HG03139 (cell line): ENCODE measurements at regions not wholly inside any gene's neighbourhood (a gene's known extent, or its start where the extent isn't known, plus 50 kb on each side); places are given as distances from the start of the nearest gene placed in this dataset.

Experiments
- ATAC-seq: cut with Tn5 transposase; IDR thresholded peaks from one replicate; pipeline ENCODE4 v1.9.1; 2021; ENCODE audit not compliant: unreplicated experiment

DNA sequence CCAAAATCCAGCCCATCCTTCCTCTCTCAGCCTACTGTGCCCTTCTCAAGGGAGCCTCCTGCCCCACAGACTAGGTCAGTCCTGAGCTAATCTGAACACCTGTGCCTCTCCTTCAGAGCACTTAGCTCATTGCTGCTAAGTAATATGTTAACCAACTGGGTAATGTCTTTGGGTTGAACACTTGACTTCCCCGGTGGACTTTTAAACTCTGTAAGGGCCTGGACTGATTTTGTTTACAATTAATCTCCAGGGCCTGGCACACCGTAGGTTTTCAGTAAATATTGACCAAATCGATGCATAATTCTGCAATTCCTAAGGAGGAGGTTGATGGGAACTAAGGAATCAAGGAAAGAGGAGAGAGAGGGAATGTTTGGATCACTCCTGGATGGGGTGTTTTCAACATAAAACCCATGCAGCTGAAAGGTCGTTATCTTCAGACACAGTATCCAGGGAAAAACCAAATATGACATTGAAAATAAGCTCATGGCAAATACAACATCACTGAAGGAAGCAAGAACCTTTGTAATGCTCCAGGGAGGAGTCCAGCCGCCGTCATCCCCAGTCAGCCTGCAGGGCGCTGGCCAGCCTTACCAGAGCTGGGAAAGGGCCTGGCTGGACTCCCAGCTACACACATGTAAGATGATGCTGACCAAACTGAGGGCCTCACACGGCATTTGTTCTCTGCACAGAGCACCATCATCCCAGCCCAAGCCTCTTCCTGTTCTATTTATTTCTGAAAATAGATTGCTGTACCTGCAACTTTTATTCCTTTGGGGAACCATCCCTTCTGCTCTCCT, 166.3 kb downstream of the C5orf15 start:
- ATAC-seq, result no peak

DNA sequence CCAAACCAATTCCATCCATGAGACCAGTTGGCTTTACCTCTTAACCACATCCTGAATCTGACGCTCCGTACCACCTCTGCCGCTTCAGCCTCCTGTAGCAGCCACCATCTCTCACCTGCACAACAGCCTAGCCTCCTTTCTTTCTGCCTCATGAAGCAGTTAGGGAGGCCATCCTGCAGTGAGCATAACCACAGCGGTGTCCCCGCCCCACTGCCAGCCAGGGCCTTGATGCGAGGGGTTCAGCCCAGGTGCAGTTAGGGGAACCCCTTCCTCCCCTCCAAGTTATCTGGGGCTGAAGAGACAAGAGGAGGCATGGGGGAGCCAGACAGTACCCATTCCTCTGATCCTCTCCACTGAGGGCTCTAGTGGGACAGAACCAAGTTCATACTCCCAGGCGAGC, 167.0 kb downstream of the C5orf15 start:
- ATAC-seq, result no peak

- ATAC-seq, result no peak
Measured at GRCh38 chr5:133799571-133800237, 168.7 kb downstream of the C5orf15 start.

DNA sequence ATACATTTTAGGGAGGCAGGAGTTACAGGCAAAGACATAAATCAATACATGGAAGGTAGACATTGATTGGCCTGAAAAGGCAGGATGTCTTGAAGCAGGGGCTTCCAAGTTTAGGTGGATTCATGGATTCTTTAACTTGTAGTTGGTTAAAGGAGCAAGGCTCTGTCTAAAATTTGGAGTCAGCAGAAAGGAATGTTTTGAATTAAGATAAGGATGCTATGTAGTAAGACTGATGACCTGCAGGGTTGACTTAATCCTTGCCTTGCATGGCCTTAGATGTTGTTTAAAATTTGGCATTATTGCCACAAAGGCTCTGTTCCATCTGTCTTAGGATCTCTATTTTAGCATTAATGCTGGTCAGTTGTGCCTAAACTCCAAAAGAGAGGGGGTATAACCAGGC, 171.3 kb downstream of the C5orf15 start:
- no peak for ATAC-seq

GRCh38 chr5:133796186-133796585, 172.2 kb downstream of the C5orf15 start:
- no peak for ATAC-seq

DNA sequence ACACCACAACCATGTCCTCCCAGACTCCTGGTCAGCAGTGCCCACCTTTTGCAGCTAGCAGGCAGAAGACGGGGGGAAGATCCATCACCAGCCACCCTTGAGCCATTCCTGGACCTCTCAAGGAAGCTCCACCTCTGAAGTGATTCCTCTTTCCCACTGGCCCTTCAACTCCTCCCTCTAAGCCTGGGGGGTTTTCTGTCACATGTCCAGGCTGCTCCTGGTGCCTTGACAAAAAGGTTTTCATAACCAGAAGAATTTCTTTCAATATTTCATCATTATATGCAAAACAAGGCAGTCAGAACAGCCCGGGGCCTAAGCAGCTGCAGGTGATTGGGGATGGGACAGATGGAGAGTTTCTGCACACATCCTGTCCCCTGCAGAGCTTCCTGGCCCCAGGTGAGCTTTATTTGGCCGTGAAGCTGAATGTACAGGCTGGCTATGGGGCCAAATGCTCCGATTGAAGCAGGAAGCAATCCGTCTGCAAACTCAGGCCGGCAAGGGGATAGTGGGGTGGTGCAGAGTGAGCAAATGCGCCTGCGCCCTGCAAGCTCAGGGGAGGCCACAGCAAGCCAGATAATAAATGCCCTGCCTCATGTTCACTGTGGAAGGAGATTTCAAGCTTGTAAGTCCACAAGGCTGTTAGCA, 173.5 kb downstream of the C5orf15 start:
- ATAC-seq, result no peak

DNA sequence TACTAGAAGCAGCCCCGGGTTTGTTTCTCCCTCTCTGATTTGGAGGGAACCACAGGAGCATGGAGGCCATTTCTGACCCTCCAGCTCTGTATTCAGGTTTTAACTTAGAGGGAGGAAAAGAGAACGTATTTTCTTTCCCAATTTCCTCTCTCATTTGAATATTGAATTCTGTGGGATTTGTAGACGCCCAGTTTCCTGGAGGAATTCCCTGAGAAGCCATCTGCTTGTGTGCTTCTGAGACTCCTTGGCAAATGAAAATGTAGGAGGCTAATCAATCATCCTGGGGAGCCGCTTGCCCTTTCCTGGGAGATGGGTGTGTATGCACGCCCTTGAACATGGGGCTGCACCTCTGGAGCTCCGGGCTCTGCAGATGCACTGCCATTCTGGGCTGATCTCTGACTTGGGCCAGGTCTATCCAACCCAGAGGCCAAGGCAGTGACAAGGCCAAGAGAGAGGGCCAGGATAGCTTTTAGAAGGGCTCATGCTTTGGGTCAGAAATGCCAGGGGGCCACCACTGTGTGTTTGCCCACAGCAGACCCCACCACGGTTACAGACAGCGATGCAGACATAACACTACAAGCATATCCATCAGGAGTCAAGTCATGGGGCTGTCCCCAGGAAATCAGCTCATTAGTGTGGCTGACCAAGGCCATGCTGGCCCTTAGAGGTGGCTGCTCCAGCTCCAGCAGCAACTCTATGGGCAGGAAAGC, 174.5 kb downstream of the C5orf15 start:
- no peak for ATAC-seq

DNA sequence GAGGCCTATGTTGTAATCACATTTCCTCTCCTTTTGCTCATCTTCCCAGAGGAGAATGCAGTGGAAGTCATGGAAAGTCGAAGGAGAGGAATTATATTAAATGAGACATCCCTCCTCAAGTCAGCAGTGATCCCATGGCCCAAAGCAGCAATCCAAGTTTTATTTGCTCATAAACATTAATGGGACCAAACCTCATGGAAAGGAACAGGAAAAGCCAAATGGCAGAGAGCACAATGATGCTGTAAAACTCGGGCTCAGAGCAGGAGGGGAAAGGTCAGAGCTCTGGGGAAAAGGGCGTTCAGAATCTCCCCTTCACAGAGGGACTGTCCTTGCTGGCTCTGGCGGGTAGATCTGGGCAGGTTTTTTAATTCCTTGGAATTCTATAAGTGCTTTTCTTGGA, 175.8 kb downstream of the C5orf15 start:
- no peak for ATAC-seq

- no peak for ATAC-seq
Measured at GRCh38 chr5:133792024-133792423, 176.4 kb downstream of the C5orf15 start.

GRCh38 chr5:133790898-133791297, 177.5 kb downstream of the C5orf15 start:
- no peak for ATAC-seq

GRCh38 chr5:133789428-133789827, 177.1 kb upstream of the FSTL4 start:
- ATAC-seq, result no peak

DNA sequence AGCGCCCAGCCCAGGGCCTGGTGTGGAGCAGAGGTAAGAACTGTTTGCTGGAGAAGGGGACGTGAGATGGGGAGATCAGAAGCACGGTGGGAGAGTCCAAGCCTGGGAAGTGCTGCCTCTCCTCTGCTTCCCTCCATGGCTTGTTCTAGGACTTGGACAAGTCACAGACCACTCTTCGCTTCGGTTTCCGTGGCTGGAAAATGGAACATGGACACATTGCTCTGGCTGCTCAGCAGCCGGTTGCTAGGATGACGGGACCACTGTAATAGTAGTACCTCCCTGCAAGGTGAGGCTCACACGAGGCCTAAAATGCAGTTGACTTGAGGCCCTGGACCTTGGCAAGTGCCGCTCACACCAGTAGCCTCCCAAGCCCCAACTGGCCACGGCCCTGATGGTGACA, 175.8 kb upstream of the FSTL4 start:
- ATAC-seq, result no peak

DNA sequence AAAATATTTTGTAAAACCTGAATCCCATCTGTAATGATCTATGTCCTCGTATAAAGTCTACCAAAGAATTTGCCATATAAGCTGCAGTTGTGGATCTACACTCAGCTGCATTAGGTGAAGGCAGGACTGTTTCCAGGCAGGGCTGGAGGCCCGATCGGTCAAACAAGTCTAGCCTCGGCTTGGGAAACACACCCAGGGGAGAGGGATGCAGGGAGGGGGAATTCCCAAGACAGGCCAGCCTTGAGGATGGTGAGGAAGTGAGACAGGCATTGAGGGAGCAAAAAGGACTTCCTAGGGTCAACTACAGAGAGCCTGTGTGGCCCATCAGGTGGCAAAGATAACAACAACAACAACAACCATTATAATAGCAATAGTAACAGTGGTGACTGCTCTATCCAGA, 174.1 kb upstream of the FSTL4 start:
- no peak for ATAC-seq

DNA sequence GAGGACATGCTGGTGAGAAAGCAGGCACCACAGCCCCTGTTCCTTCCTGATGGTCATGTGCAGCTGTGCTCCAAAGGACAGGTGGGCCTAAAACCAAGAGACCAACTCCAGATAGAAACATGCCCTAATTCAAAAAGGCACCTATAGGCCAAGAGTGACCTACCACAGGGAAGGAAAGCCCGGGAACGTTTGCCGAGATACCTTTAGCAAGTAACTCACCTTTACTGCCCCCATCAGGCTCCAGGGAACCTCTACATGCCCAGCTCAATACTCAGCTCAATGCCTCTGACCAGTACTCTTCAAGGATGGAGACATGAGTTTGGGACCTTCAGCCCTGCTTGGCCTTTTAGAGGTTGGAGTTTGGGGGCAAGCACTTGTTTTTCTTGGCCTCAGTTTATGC, 172.8 kb upstream of the FSTL4 start:
- ATAC-seq, result no peak

DNA sequence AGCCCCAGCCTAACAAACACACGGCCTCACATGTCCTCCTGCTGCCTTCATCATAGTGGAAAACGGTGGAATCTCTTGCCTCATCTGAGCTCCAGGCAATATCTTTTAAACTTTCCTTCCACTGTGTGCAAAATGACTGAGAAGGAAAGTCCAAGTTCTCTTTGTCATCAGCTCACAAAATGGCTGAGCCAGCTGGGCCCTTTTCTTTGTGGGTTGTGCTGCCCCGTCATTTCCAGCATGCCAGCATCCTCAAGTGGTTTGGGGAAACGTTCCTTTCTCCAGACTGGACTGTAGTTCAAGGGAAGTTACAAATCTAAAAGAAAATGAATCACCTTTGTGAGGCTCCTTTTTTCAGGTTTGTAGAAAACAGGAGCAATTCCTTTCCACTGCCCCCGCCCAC, 171.1 kb upstream of the FSTL4 start:
- no peak for ATAC-seq

DNA sequence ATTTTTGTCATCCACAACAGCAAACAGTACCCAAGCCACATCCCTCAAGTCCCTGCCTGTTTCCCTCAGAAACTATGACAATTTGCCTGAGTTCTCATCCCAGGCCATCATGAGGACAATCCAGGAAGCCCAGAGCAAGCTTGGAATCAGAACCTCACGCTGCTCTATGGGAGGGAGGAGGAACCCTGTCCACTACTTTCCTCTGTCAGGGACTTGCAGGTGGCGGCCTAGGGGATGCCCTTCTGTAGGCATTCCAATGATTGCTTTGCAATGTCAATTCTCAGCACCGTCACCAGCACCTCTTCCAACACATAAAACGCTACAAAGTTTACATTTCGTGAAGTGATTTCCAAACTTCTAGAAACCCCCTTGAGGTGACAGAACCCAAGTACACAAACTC, 170.4 kb upstream of the FSTL4 start:
- ATAC-seq, result no peak

DNA sequence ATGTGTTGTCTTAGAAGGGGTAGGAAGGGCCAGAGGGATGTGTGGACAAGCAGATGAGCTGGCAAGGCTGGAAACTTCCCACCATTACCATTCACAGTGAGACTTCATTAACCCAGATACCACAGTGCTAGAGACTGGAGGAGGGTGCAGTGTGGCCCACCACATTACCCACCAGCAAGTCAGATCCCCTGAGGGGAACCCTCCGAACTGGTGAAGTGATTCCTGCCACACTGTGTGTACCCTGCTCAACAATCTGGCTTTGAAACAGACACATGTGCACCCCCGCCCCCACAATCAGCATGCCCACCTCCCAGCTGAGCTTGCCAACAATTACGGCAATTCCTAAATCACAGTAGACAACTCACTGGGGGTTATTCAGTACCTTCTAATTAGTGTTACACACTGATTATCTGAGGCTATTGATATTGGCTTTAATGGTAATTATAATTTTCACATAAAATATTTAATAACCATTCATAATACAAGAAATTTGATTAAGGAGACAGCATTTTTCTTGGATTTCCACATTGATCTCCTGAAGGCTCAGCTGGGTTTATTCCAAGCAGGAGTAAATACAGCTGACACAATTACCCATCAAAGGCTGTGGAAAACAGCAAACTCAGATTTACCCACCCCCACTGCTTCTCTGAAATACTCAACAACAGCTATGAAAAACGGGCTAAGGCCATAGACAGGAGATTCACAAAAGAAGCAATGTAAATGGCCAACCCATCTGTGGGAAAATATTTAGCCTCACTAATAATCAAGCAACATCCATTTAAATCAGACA, 169.3 kb upstream of the FSTL4 start:
- no peak for ATAC-seq

- no peak for ATAC-seq
Measured at GRCh38 chr5:133780619-133781280, 168.4 kb upstream of the FSTL4 start.

- no peak for ATAC-seq
Measured at GRCh38 chr5:133779828-133780475, 167.6 kb upstream of the FSTL4 start.

DNA sequence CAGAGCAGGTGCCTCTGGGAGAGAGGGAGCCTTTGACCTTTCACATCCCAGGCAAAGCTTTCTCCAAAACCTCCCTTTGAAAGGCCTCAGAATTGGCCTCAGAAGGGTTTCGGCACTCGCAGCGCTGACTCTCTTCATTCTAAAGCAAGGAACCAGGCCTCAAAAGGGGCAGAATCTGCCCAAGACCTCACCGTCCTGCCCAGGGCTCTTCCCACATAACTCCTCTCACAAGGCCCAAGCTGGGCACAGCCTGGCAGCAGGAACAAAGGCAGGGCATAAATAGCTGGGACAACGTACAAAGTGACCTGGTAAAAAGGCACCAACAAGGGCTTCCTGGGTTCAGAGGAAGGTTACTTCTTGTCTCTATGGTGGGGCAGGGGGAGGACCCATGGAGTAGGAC, 166.3 kb upstream of the FSTL4 start:
- ATAC-seq, result no peak
